Breast epithelium (tissue), 4 donors: ENCODE measurements at regions not wholly inside any gene's neighbourhood (a gene's known extent, or its start where the extent isn't known, plus 50 kb on each side); places are given as distances from the start of the nearest gene placed in this dataset.

Experiments
- DNase-seq, 2 donors: peaks; one replicate each; pipeline ENCODE4 v3.0.0-alpha.2; 2019; ENCODE audit warnings: low spot score in 2 of 2
- H3K27ac ChIP-seq, 2 donors: fragments of 200-600 bp; sonication (generic) in 1 of 2; one replicate each; pipeline ENCODE4 v1.5.1; 2016 to 2019; ENCODE audit warnings: mild to moderate bottlenecking in 1 of 2
- H3K27me3 ChIP-seq, 2 donors: fragments of 200-600 bp; sonication (generic) in 1 of 2; one replicate each; pipeline versions ENCODE4 v1.5.1 to v1.6.0; 2017 to 2019; ENCODE audit warnings: control low read depth in 1 of 2, mild to moderate bottlenecking in 1 of 2
- H3K36me3 ChIP-seq: fragments of 200-600 bp; one replicate; pipeline ENCODE4 v1.5.1; 2019
- H3K4me1 ChIP-seq, 2 donors: fragments of 200-600 bp; sonication (generic); one replicate each; pipeline ENCODE4 v1.5.1; 2016 to 2019; ENCODE audit warnings: control low read depth in 1 of 2
- H3K4me3 ChIP-seq, 3 donors: fragments of 200-600 bp; sonication (generic); 1 replicate in 2 of 3; 2 replicates in 1 of 3; pipeline ENCODE4 v1.5.1; 2016 to 2019; ENCODE audit warnings: mild to moderate bottlenecking in 3 of 3, moderate library complexity in 2 of 3
- H3K9me3 ChIP-seq, 2 donors: fragments of 200-600 bp; sonication (generic) in 1 of 2; one replicate each; pipeline ENCODE4 v1.5.1; 2016 to 2019; ENCODE audit warnings: control low read depth in 1 of 2
- CTCF ChIP-seq, 3 donors: fragments of 450-650 bp; IDR thresholded peaks; one replicate each; pipeline ENCODE4 v1.5.1; 2016 to 2017; ENCODE audit warnings: antibody characterized with exemption in 3 of 3, mild to moderate bottlenecking in 3 of 3, moderate library complexity in 3 of 3
- POLR2A ChIP-seq: fragments of 450-650 bp; IDR thresholded peaks from one replicate; pipeline ENCODE4 v1.6.1; 2016; ENCODE audit warnings: antibody characterized with exemption, mild to moderate bottlenecking, moderate library complexity
- POLR2AphosphoS5 ChIP-seq, 3 donors: sonication (generic); formaldehyde crosslinking; IDR thresholded peaks; one replicate each; pipeline ENCODE4 v1.6.1; 2017; ENCODE audit warnings: antibody characterized with exemption in 3 of 3
- intact Hi-C: fragments of 100-400 bp; cut with DNase I; formaldehyde crosslinking; loops from one replicate; pipeline ENCODE4 v1.15.1; 2023; ENCODE audit warnings: low total_unique reads

GRCh38 chr15:62854420-62855084, 188.0 kb upstream of the TPM1 start:
- no peaks in the 10 kb centered on the region for H3K4me1 ChIP-seq
- no peak for TF ChIP-seq POLR2AphosphoS5 (IDR thresholded peaks at IDR 0.05)
- no peak for TF ChIP-seq POLR2A
- no peak for TF ChIP-seq CTCF (IDR thresholded peaks at IDR 0.05)
- no peak for DNase-seq
- H3K27ac ChIP-seq: peak overlapping the region in 1 of 2 donors; percentile 51
- H3K36me3 ChIP-seq: no peaks in the 10 kb centered on the region
- H3K4me3 ChIP-seq: no peak overlapping the region
- H3K9me3 ChIP-seq: no peaks in the 10 kb centered on the region
- no peaks in the 10 kb centered on the region for H3K27me3 ChIP-seq
- intact Hi-C loops: no loop called here

GRCh38 chr15:62855085-62855476, 187.5 kb upstream of the TPM1 start:
- intact Hi-C loops: no loop called here
- H3K9me3 ChIP-seq: no peaks in the 10 kb centered on the region
- DNase-seq: no peak
- TF ChIP-seq POLR2A: no peak
- TF ChIP-seq CTCF (IDR thresholded peaks at IDR 0.05): no peak
- TF ChIP-seq POLR2AphosphoS5 (IDR thresholded peaks at IDR 0.05): no peak
- H3K36me3 ChIP-seq: no peaks in the 10 kb centered on the region
- no peak overlapping the region for H3K4me3 ChIP-seq
- no peaks in the 10 kb centered on the region for H3K27me3 ChIP-seq
- H3K27ac ChIP-seq: no peak overlapping the region
- no peaks in the 10 kb centered on the region for H3K4me1 ChIP-seq

GRCh38 chr15:62856466-62857246, 185.9 kb upstream of the TPM1 start:
- peak overlapping the region; percentile 73 to 87 for H3K27ac ChIP-seq
- no peak overlapping the region for H3K4me3 ChIP-seq
- H3K9me3 ChIP-seq: no peaks in the 10 kb centered on the region
- no peak for TF ChIP-seq POLR2A
- no peak for TF ChIP-seq CTCF (IDR thresholded peaks at IDR 0.05)
- H3K36me3 ChIP-seq: no peaks in the 10 kb centered on the region
- H3K27me3 ChIP-seq: no peaks in the 10 kb centered on the region
- no peaks in the 10 kb centered on the region for H3K4me1 ChIP-seq
- intact Hi-C loops: no loop called here
- DNase-seq: peak in 1 of 2 donors; percentile 72

GRCh38 chr15:62857411-62857853, 185.1 kb upstream of the TPM1 start:
- H3K36me3 ChIP-seq: no peaks in the 10 kb centered on the region
- H3K4me1 ChIP-seq: no peaks in the 10 kb centered on the region
- H3K9me3 ChIP-seq: no peaks in the 10 kb centered on the region
- intact Hi-C loops: no loop called here
- H3K27ac ChIP-seq: peak overlapping the region; percentile 73 to 87
- no peak overlapping the region for H3K4me3 ChIP-seq
- DNase-seq: peak in 1 of 2 donors; percentile 82
- H3K27me3 ChIP-seq: no peaks in the 10 kb centered on the region
- TF ChIP-seq POLR2A: no peak
- no peak for TF ChIP-seq CTCF (IDR thresholded peaks at IDR 0.05)
- peak in 1 of 3 donors; percentile 33 for TF ChIP-seq POLR2AphosphoS5 (IDR thresholded peaks at IDR 0.05)

GRCh38 chr15:62858343-62858742, 184.2 kb upstream of the TPM1 start:
- TF ChIP-seq POLR2A: no peak
- TF ChIP-seq CTCF (IDR thresholded peaks at IDR 0.05): no peak
- no peak for TF ChIP-seq POLR2AphosphoS5 (IDR thresholded peaks at IDR 0.05)
- no peaks in the 10 kb centered on the region for H3K27me3 ChIP-seq
- no peaks in the 10 kb centered on the region for H3K36me3 ChIP-seq
- no peaks in the 10 kb centered on the region for H3K4me1 ChIP-seq
- intact Hi-C loops: no loop called here
- no peak for DNase-seq
- no peak overlapping the region for H3K4me3 ChIP-seq
- H3K9me3 ChIP-seq: no peaks in the 10 kb centered on the region
- H3K27ac ChIP-seq: peak overlapping the region; percentile 73 to 87
